Liver (tissue), 8 donors: ENCODE measurements at regions not wholly inside any gene's neighbourhood (a gene's known extent, or its start where the extent isn't known, plus 50 kb on each side); places are given as distances from the start of the nearest gene placed in this dataset.

Experiments
- DNase-seq: peaks from one replicate; pipeline ENCODE4 v3.0.0-alpha.2; 2017; ENCODE audit warnings: low spot score
- H3K27ac ChIP-seq, 2 donors: one replicate each; pipeline ENCODE4 v1.7.0; 2013; ENCODE audit warnings: inconsistent platforms in 2 of 2, low read length in 2 of 2, control low read depth in 1 of 2, low read depth in 1 of 2, mild to moderate bottlenecking in 1 of 2
- H3K27me3 ChIP-seq, 4 donors: one replicate each; pipeline versions ENCODE4 v1.6.1 to v1.7.0; 2013; ENCODE audit warnings: low read length in 3 of 4, inconsistent platforms in 1 of 4, mild to moderate bottlenecking in 1 of 4, moderate library complexity in 1 of 4; ENCODE audit not compliant: control insufficient read depth in 4 of 4, insufficient read depth in 4 of 4
- H3K36me3 ChIP-seq, 4 donors: one replicate each; pipeline versions ENCODE4 v1.6.1 to v1.7.0; 2013; ENCODE audit warnings: low read length in 3 of 4, mild to moderate bottlenecking in 3 of 4, low read depth in 1 of 4, moderate library complexity in 1 of 4; ENCODE audit not compliant: control insufficient read depth in 4 of 4, insufficient read depth in 3 of 4
- H3K4me1 ChIP-seq, 4 donors: one replicate each; pipeline versions ENCODE4 v1.6.1 to v1.7.0; 2013; ENCODE audit warnings: low read length in 3 of 4, mild to moderate bottlenecking in 3 of 4, moderate library complexity in 1 of 4; ENCODE audit not compliant: control insufficient read depth in 4 of 4, insufficient read depth in 4 of 4
- H3K4me3 ChIP-seq, 3 donors: one replicate each; pipeline versions ENCODE4 v1.6.1 to v1.7.0; 2013; ENCODE audit warnings: low read length in 3 of 3, control low read depth in 1 of 3, low read depth in 1 of 3, mild to moderate bottlenecking in 1 of 3
- H3K9ac ChIP-seq, 2 donors: one replicate each; pipeline ENCODE4 v1.7.0; 2013; ENCODE audit warnings: low read length in 2 of 2, mild to moderate bottlenecking in 2 of 2, moderate library complexity in 2 of 2, control low read depth in 1 of 2, low read depth in 1 of 2
- H3K9me3 ChIP-seq, 4 donors: one replicate each; pipeline versions ENCODE4 v1.6.1 to v1.7.0; 2013; ENCODE audit warnings: low read length in 3 of 4; ENCODE audit not compliant: control insufficient read depth in 4 of 4
- EGR1 ChIP-seq, 2 donors: IDR thresholded peaks; 2 replicates each; pipeline ENCODE4 v1.6.1; 2016 to 2018; ENCODE audit warnings: antibody characterized with exemption in 2 of 2, low read depth in 2 of 2
- FOXA1 ChIP-seq: IDR thresholded peaks from 2 replicates; pipeline ENCODE4 v1.6.1; 2016; ENCODE audit warnings: antibody characterized with exemption
- FOXA2 ChIP-seq: IDR thresholded peaks from 2 replicates; pipeline ENCODE4 v1.6.1; 2016; ENCODE audit warnings: antibody characterized with exemption
- HNF4A ChIP-seq, 2 donors: conservative IDR thresholded peaks; 2 replicates each; pipeline ENCODE4 v1.6.1; 2016; ENCODE audit warnings: antibody characterized with exemption in 2 of 2, mild to moderate bottlenecking in 2 of 2
- HNF4G ChIP-seq: IDR thresholded peaks from 2 replicates; pipeline ENCODE4 v1.6.1; 2016; ENCODE audit warnings: antibody characterized with exemption
- NR2F2 ChIP-seq: IDR thresholded peaks from 2 replicates; pipeline ENCODE4 v1.6.1; 2016; ENCODE audit warnings: antibody characterized with exemption
- RXRA ChIP-seq, 2 donors: IDR thresholded peaks; 2 replicates each; pipeline ENCODE4 v1.6.1; 2017 to 2018; ENCODE audit warnings: antibody characterized with exemption in 2 of 2, mild to moderate bottlenecking in 1 of 2
- SP1 ChIP-seq: IDR thresholded peaks from 2 replicates; pipeline ENCODE4 v1.6.1; 2018; ENCODE audit warnings: antibody characterized with exemption, mild to moderate bottlenecking
- TAF1 ChIP-seq: conservative IDR thresholded peaks from 2 replicates; pipeline ENCODE4 v1.6.1; 2016; ENCODE audit warnings: antibody characterized with exemption, mild to moderate bottlenecking
- YY1 ChIP-seq: IDR thresholded peaks from 2 replicates; pipeline ENCODE4 v1.6.1; 2016; ENCODE audit warnings: antibody characterized with exemption, mild to moderate bottlenecking
- WGBS: extraction: QIAGEN DNeasy Blood & Tissue Kit; methylation state at CpG from one replicate; pipeline ENCODE4 v1.1.7; 2013; 5-methylcytosine and 5-hydroxymethylcytosine counted together
- TF ChIP-seq, protein P1 (sequence below): fragments of 150-350 bp; IDR thresholded peaks from 2 replicates; pipeline ENCODE4 v1.5.1; 2017; ENCODE audit warnings: improper control_type of control experiment, low read depth, low read length; ENCODE audit not compliant: missing input control
- TF ChIP-seq, protein P2 (sequence below): IDR thresholded peaks from 2 replicates; pipeline ENCODE4 v1.6.1; 2016; ENCODE audit warnings: antibody characterized with exemption, mild to moderate bottlenecking
- TF ChIP-seq, protein P3 (sequence below): IDR thresholded peaks from 2 replicates; pipeline ENCODE4 v1.6.1; 2016; ENCODE audit warnings: antibody characterized with exemption
- donor health status: healthy.
- donor health status: healthy.
- donor health status: healthy.
- donor health status: healthy.
- donor health status: healthy.

DNA sequence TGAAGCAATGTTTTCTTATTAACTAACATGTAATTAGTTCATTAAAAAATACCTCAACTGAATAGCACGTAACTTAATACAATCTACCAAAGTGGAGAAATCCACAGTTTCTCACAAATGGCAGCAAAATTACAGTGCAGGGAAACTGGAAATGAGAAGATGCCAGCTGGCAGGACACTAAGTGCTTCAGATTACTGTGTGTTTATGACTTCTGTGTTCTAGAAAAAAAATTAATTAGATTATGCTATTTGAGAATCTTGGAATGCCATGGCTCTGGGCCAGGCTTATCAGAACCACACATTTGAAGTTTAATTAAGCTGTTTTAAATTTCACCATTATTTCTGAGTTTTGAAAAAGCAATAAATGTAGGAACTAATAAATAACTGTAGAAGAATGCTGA is 357.6 kb downstream of the TGFB2 start (continued):
- TF ChIP-seq, protein P1, sequence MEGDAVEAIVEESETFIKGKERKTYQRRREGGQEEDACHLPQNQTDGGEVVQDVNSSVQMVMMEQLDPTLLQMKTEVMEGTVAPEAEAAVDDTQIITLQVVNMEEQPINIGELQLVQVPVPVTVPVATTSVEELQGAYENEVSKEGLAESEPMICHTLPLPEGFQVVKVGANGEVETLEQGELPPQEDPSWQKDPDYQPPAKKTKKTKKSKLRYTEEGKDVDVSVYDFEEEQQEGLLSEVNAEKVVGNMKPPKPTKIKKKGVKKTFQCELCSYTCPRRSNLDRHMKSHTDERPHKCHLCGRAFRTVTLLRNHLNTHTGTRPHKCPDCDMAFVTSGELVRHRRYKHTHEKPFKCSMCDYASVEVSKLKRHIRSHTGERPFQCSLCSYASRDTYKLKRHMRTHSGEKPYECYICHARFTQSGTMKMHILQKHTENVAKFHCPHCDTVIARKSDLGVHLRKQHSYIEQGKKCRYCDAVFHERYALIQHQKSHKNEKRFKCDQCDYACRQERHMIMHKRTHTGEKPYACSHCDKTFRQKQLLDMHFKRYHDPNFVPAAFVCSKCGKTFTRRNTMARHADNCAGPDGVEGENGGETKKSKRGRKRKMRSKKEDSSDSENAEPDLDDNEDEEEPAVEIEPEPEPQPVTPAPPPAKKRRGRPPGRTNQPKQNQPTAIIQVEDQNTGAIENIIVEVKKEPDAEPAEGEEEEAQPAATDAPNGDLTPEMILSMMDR = no peak
- no peak for TF ChIP-seq YY1
- TF ChIP-seq NR2F2 = no peak
- no peak for TF ChIP-seq SP1

DNA sequence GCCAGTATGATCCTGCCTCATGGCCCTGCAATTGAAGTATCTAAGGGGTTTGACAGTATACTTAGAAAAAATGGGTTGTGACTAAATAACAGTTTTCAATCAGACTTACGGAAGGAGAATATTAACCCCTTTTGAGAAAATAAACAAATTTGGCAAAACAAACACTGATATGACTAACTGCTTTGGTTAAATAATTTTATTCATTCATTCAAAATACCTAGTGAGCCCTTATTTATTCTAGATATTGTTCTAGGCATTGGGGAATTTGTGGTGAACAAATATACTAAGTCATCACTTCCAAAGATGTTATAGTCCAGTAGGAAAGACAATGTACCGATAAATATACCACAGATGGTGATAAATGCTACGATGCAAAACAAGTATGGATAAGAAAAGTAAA is 358.7 kb downstream of the TGFB2 start:
- H3K27ac ChIP-seq = no peak overlapping the region
- H3K4me3 ChIP-seq = no peak overlapping the region
- H3K9me3 ChIP-seq = no peaks in the 10 kb centered on the region
- no peak for DNase-seq
- no peaks in the 10 kb centered on the region for H3K36me3 ChIP-seq
- H3K27me3 ChIP-seq = no peaks in the 10 kb centered on the region
- H3K9ac ChIP-seq = no peak overlapping the region
- H3K4me1 ChIP-seq = peaks cover 0 to 7% (median 0%) of the 10 kb centered on the region in 4 donors
- TF ChIP-seq, protein P2, sequence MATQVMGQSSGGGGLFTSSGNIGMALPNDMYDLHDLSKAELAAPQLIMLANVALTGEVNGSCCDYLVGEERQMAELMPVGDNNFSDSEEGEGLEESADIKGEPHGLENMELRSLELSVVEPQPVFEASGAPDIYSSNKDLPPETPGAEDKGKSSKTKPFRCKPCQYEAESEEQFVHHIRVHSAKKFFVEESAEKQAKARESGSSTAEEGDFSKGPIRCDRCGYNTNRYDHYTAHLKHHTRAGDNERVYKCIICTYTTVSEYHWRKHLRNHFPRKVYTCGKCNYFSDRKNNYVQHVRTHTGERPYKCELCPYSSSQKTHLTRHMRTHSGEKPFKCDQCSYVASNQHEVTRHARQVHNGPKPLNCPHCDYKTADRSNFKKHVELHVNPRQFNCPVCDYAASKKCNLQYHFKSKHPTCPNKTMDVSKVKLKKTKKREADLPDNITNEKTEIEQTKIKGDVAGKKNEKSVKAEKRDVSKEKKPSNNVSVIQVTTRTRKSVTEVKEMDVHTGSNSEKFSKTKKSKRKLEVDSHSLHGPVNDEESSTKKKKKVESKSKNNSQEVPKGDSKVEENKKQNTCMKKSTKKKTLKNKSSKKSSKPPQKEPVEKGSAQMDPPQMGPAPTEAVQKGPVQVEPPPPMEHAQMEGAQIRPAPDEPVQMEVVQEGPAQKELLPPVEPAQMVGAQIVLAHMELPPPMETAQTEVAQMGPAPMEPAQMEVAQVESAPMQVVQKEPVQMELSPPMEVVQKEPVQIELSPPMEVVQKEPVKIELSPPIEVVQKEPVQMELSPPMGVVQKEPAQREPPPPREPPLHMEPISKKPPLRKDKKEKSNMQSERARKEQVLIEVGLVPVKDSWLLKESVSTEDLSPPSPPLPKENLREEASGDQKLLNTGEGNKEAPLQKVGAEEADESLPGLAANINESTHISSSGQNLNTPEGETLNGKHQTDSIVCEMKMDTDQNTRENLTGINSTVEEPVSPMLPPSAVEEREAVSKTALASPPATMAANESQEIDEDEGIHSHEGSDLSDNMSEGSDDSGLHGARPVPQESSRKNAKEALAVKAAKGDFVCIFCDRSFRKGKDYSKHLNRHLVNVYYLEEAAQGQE = no peak
- TF ChIP-seq RXRA (IDR thresholded peaks at IDR 0.05) = no peak
- no peak for TF ChIP-seq TAF1
- TF ChIP-seq HNF4A (conservative IDR thresholded peaks at IDR 0.05) = no peak
- TF ChIP-seq, protein P1 = no peak
- no peak for TF ChIP-seq HNF4G
- TF ChIP-seq YY1 = no peak
- TF ChIP-seq, protein P3, sequence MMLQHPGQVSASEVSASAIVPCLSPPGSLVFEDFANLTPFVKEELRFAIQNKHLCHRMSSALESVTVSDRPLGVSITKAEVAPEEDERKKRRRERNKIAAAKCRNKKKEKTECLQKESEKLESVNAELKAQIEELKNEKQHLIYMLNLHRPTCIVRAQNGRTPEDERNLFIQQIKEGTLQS = no peak
- WGBS = 96% methylated on average over 3 of the region's 3 CpGs

DNA sequence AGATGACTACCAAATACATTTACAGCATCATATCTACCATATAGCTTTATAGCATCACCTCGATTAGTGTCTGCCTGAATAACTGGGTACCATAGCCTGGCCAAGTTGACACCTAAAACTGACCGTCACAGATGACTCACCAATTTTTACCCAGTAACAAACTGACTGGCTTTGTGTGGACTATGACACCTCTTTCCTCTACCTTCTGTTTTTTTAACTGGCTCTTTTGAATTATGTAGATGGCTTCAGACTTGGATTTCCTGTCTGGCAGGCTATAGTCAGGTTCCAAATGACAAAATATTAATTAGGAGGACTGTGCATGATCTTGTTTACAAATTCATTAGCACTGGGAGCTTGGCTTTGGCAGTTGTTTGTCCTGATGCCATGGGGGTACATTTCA is 360.3 kb downstream of the TGFB2 start:
- H3K27ac ChIP-seq = no peak overlapping the region
- no peak for DNase-seq
- 92% methylated on average over 2 of the region's 2 CpGs for WGBS
- TF ChIP-seq, protein P1 = no peak
- no peak for TF ChIP-seq NR2F2
- TF ChIP-seq, protein P3 = no peak
- TF ChIP-seq, protein P2 = no peak
- no peak for TF ChIP-seq TAF1
- TF ChIP-seq FOXA1 = no peak
- TF ChIP-seq FOXA2 = no peak
- no peak for TF ChIP-seq HNF4G
- no peak for TF ChIP-seq EGR1 (IDR thresholded peaks at IDR 0.05; ENCODE audit: low read depth in 2 of 2)
- no peak for TF ChIP-seq YY1

More for the DNA sequence above, 360.3 kb downstream of the TGFB2 start:
- no peaks in the 10 kb centered on the region for H3K9me3 ChIP-seq
- no peak overlapping the region for H3K4me3 ChIP-seq
- H3K4me1 ChIP-seq = peaks cover 0 to 7% (median 0%) of the 10 kb centered on the region in 4 donors
- no peaks in the 10 kb centered on the region for H3K27me3 ChIP-seq
- no peaks in the 10 kb centered on the region for H3K36me3 ChIP-seq
- no peak overlapping the region for H3K9ac ChIP-seq
